ENCODE measurements at regions not wholly inside any gene's neighbourhood (a gene's known extent, or its start where the extent isn't known, plus 50 kb on each side); places are given as distances from the start of the nearest gene placed in this dataset.

GRCh38 chr4:128386761-128387599 lies 99.4 kb upstream of the PGRMC2 start (continued):
- TF ChIP-seq GLIS2 (tag by site-specific recombination; IDR thresholded peaks at IDR 0.05) (peak; percentile 61), TSHZ1 (tag by site-specific recombination; IDR thresholded peaks at IDR 0.05; ENCODE audit: borderline replicate concordance) (0 out of 2 replicates have a peak, but pooled peaks have one; percentile 55), ZNF362 (tag by site-specific recombination; IDR thresholded peaks at IDR 0.05) (0 out of 2 replicates have a peak, but pooled peaks have one; percentile 44), PATZ1 (tag by site-specific recombination; IDR thresholded peaks at IDR 0.05) (peak; percentile 41; the same call in 1 of the 2 replicates), KLF8 (tag by site-specific recombination; IDR thresholded peaks at IDR 0.05) (peak; percentile 75), EGR2 (tag by site-specific recombination; IDR thresholded peaks at IDR 0.05; ENCODE audit: low read depth) (no peak), ZNF157 (tag by site-specific recombination; IDR thresholded peaks at IDR 0.05) (no peak), ZNF692 (tag by site-specific recombination; IDR thresholded peaks at IDR 0.05) (peak; percentile 74; the same call in 1 of the 2 replicates), ZFP37 (tag by site-specific recombination; IDR thresholded peaks at IDR 0.05) (peak; percentile 48; the same call in 1 of the 2 replicates), ZNF600 (tag by site-specific recombination; IDR thresholded peaks at IDR 0.05) (peak; percentile 94), ZIC2 (tag by site-specific recombination; IDR thresholded peaks at IDR 0.05) (peak; percentile 99), ZSCAN16 (tag by site-specific recombination; IDR thresholded peaks at IDR 0.05) (no peak), OSR2 (tag by site-specific recombination; IDR thresholded peaks at IDR 0.05) (peak; percentile 61; the same call in 1 of the 2 replicates), ZNF626 (tag by site-specific recombination; IDR thresholded peaks at IDR 0.05) (no peak), ZNF398 (tag by site-specific recombination; IDR thresholded peaks at IDR 0.05) (peak; percentile 46), ZNF843 (tag by site-specific recombination; IDR thresholded peaks at IDR 0.05) (peak; percentile 87), ZNF670 (tag by site-specific recombination; IDR thresholded peaks at IDR 0.05; ENCODE audit: low read depth) (no peak), SCRT2 (tag by site-specific recombination; IDR thresholded peaks at IDR 0.05) (peak; percentile 59), FEZF1 (tag by site-specific recombination; IDR thresholded peaks at IDR 0.05) (peak; percentile 93), MEIS1 (CRISPR knock-in tag; IDR thresholded peaks at IDR 0.05; ENCODE audit: borderline replicate concordance) (peak; percentile 57; the same call in 1 of the 2 replicates), ZNF140 (tag by site-specific recombination; IDR thresholded peaks at IDR 0.05) (no peak), ZBTB20 (tag by site-specific recombination; IDR thresholded peaks at IDR 0.05) (no peak; the same call in none of the 2 replicates), ZBTB17 (tag by site-specific recombination; IDR thresholded peaks at IDR 0.05) (peak; percentile 63)

Data from HEK293 (cell line).